ENCODE measurements at regions not wholly inside any gene's neighbourhood (a gene's known extent, or its start where the extent isn't known, plus 50 kb on each side); places are given as distances from the start of the nearest gene placed in this dataset.

GRCh38 chr5:67283275-67283987 lies 86.8 kb upstream of the CD180 start:
- DNase-seq = no peak

- DNase-seq = no peak
Observed at GRCh38 chr5:67281874-67282273, 85.3 kb upstream of the CD180 start.

GRCh38 chr5:67273689-67274356 lies 77.2 kb upstream of the CD180 start:
- DNase-seq = no peak

- no peak for DNase-seq
Observed at GRCh38 chr5:67272453-67273130, 76.0 kb upstream of the CD180 start.

- no peak for DNase-seq
Observed at GRCh38 chr5:67268231-67269021, 71.8 kb upstream of the CD180 start.

GRCh38 chr5:67267512-67268216 lies 71.1 kb upstream of the CD180 start:
- no peak for DNase-seq

GRCh38 chr5:67266654-67267350 lies 70.2 kb upstream of the CD180 start:
- DNase-seq = no peak

GRCh38 chr5:67265951-67266350 lies 69.4 kb upstream of the CD180 start:
- no peak for DNase-seq

- no peak for DNase-seq
Observed at GRCh38 chr5:67263656-67264408, 67.2 kb upstream of the CD180 start.

- no peak for DNase-seq
Observed at GRCh38 chr5:67262956-67263355, 66.4 kb upstream of the CD180 start.

- DNase-seq = no peak
Observed at GRCh38 chr5:67262206-67262605, 65.6 kb upstream of the CD180 start.

- no peak for DNase-seq
Observed at GRCh38 chr5:67259548-67260215, 63.1 kb upstream of the CD180 start.

GRCh38 chr5:67257500-67257899 lies 60.9 kb upstream of the CD180 start:
- no peak for DNase-seq

- no peak for DNase-seq
Observed at GRCh38 chr5:67257077-67257476, 60.5 kb upstream of the CD180 start.

- DNase-seq = no peak
Observed at GRCh38 chr5:67255881-67256280, 59.3 kb upstream of the CD180 start.

GRCh38 chr5:67253911-67254310 lies 57.3 kb upstream of the CD180 start:
- DNase-seq = no peak

- no peak for DNase-seq
Observed at GRCh38 chr5:67249590-67249895, 52.9 kb upstream of the CD180 start.

- DNase-seq = no peak
Observed at GRCh38 chr5:67248703-67249589, 52.3 kb upstream of the CD180 start.

- no peak for DNase-seq
Observed at GRCh38 chr5:67246546-67247268, 50.1 kb upstream of the CD180 start.

All from CD4-positive, alpha-beta T cell treated with Interleukin-12 subunit alpha and Interleukin-12 subunit beta, for 1 hour (primary cell).